Keratinocyte (primary cell): ENCODE measurements at regions not wholly inside any gene's neighbourhood (a gene's known extent, or its start where the extent isn't known, plus 50 kb on each side); places are given as distances from the start of the nearest gene placed in this dataset.

Source experiments
- DNase-seq: peaks from one replicate; pipeline ENCODE4 v3.0.0-alpha.2; 2011; ENCODE audit warnings: low read depth, missing footprints, low spot score
- FAIRE-seq: peaks from 2 replicates; lab custom pipeline; 2011; peaks lifted over from hg19 to GRCh38; lab: Jason Lieb, UNC
- H2AFZ ChIP-seq: 2 replicates; pipeline ENCODE4 v1.6.0; 2012; ENCODE audit warnings: low read length, control low read depth, inconsistent platforms; ENCODE audit not compliant: control insufficient read depth
- H3K27ac ChIP-seq: 2 replicates; pipeline ENCODE4 v1.5.1; 2011; ENCODE audit warnings: low read length; ENCODE audit not compliant: control insufficient read depth, insufficient read depth
- H3K27me3 ChIP-seq: 3 replicates; pipeline ENCODE4 v1.6.0; 2011; ENCODE audit warnings: low read length; ENCODE audit not compliant: control insufficient read depth, insufficient read depth; ENCODE audit errors: extremely low read depth
- H3K36me3 ChIP-seq, 2 experiments: 2 replicates in 1 of 2; 3 replicates in 1 of 2; pipeline ENCODE4 v1.5.1; 2011; ENCODE audit warnings: low read length in 2 of 2, mild to moderate bottlenecking in 1 of 2; ENCODE audit not compliant: control insufficient read depth in 2 of 2, insufficient read depth in 2 of 2; ENCODE audit errors: extremely low read depth in 1 of 2
- H3K4me1 ChIP-seq: 3 replicates; pipeline ENCODE4 v1.5.1; 2011; ENCODE audit warnings: low read length; ENCODE audit not compliant: control insufficient read depth, insufficient read depth; ENCODE audit errors: extremely low read depth
- H3K4me2 ChIP-seq: 3 replicates; pipeline ENCODE4 v1.6.0; 2011; ENCODE audit warnings: low read depth, low read length; ENCODE audit not compliant: control insufficient read depth, insufficient read depth; ENCODE audit errors: extremely low read depth
- H3K4me3 ChIP-seq, 3 experiments: fragments of 200-600 bp in 1 of 3; sonication (generic) in 1 of 3; 2 replicates in 2 of 3; 3 replicates in 1 of 3; pipeline ENCODE4 v1.5.1; 2011 to 2016; ENCODE audit warnings: low read length in 3 of 3, mild to moderate bottlenecking in 3 of 3, control low read depth in 2 of 3, inconsistent platforms in 1 of 3, low read depth in 1 of 3, mixed read lengths in 1 of 3, mixed run types in 1 of 3, moderate library complexity in 1 of 3; ENCODE audit not compliant: control insufficient read depth in 2 of 3, insufficient read depth in 2 of 3; ENCODE audit errors: extremely low read depth in 1 of 3
- H3K79me2 ChIP-seq: 2 replicates; pipeline ENCODE4 v1.6.0; 2012; ENCODE audit warnings: low read length; ENCODE audit not compliant: control insufficient read depth, insufficient read depth
- H3K9ac ChIP-seq: 3 replicates; pipeline ENCODE4 v1.6.0; 2011; ENCODE audit warnings: low read length; ENCODE audit not compliant: control insufficient read depth, insufficient read depth; ENCODE audit errors: extremely low read depth
- H3K9me1 ChIP-seq: 3 replicates; pipeline ENCODE4 v1.6.0; 2011; ENCODE audit warnings: low read length; ENCODE audit not compliant: control insufficient read depth, insufficient read depth; ENCODE audit errors: extremely low read depth
- H3K9me3 ChIP-seq: 2 replicates; pipeline ENCODE4 v1.5.1; 2012; ENCODE audit warnings: low read depth, low read length; ENCODE audit not compliant: control insufficient read depth
- H4K20me1 ChIP-seq: 3 replicates; pipeline ENCODE4 v1.6.0; 2011; ENCODE audit warnings: low read length; ENCODE audit not compliant: control insufficient read depth, insufficient read depth; ENCODE audit errors: extremely low read depth
- CTCF ChIP-seq, 3 experiments: IDR thresholded peaks in 1 of 3; conservative IDR thresholded peaks in 1 of 3; optimal IDR thresholded peaks in 1 of 3; 2 replicates in 2 of 3; 3 replicates in 1 of 3; pipeline versions ENCODE3 to v1.5.1; 2011; ENCODE audit warnings: low read length in 3 of 3, mild to moderate bottlenecking in 3 of 3, moderate library complexity in 2 of 3, control low read depth in 1 of 3, inconsistent platforms in 1 of 3; ENCODE audit not compliant: insufficient read depth in 2 of 3; ENCODE audit errors: extremely low read depth in 1 of 3
- EZH2 ChIP-seq: IDR thresholded peaks from one replicate; pipeline ENCODE4 v1.6.1; 2012; ENCODE audit warnings: inconsistent platforms, mild to moderate bottlenecking, low read length, moderate library complexity
- dilution Hi-C: fragments of 300-500 bp; cut with MboI; formaldehyde crosslinking; loops from one replicate; pipeline ENCODE4 v1.7.0; 2020; ENCODE audit warnings: low sequenced_read_pairs; ENCODE audit not compliant: extremely low pct_ligation_motif_present

- no peak overlapping the region for H2AFZ ChIP-seq
- H3K4me3 ChIP-seq: no peak overlapping the region
- H3K36me3 ChIP-seq: no peaks in the 10 kb centered on the region
- H3K4me1 ChIP-seq: no peaks in the 10 kb centered on the region
- FAIRE-seq: no peak
- no peaks in the 10 kb centered on the region for H3K79me2 ChIP-seq
- TF ChIP-seq CTCF (optimal IDR thresholded peaks at IDR 0.05 in 1 of 3, IDR thresholded peaks at IDR 0.05 in 1 of 3, conservative IDR thresholded peaks at IDR 0.05 in 1 of 3; ENCODE audit: extremely low read depth in 1 of 3, insufficient read depth in 2 of 3, low read length in 3 of 3) (no peak), EZH2 (no peak)
- H3K9me3 ChIP-seq: peaks cover 2% of the 10 kb centered on the region
- H4K20me1 ChIP-seq: no peaks in the 10 kb centered on the region
- no peaks in the 10 kb centered on the region for H3K9me1 ChIP-seq
- no peak overlapping the region for H3K9ac ChIP-seq
- H3K4me2 ChIP-seq: no peak overlapping the region
- no peak overlapping the region for H3K27ac ChIP-seq
- H3K27me3 ChIP-seq: no peaks in the 10 kb centered on the region
- dilution Hi-C loops: no loop called here
- DNase-seq: no peak
These were observed 396.5 kb downstream of the DCAF12L2 start for GRCh38 chrX:125769628-125770027.

DNA sequence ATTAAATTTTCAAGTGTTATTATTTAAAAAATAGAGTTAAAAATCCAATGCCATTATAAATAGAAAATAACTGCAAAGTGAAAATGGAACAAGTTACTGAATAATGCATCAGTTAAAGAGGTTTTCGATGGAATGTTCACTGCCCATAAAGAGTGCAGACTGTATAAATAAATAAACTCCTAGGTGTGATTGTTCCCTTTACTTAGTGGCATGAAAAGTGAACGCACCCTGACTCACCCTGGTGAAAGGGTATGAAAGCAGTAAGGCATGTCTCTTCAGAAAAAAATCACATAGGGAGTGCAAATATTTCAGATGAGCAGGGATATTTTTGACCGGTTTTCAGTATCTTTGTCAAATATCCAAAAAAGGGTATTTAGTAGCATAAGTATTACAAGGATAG lies 387.8 kb downstream of the DCAF12L2 start:
- Histone ChIP-seq H3K4me2 (no peak overlapping the region), H4K20me1 (no peaks in the 10 kb centered on the region), H3K9me3 (no peaks in the 10 kb centered on the region), H3K79me2 (no peaks in the 10 kb centered on the region), H3K9me1 (no peaks in the 10 kb centered on the region), H3K36me3 (no peaks in the 10 kb centered on the region), H3K4me1 (no peaks in the 10 kb centered on the region), H3K9ac (no peak overlapping the region), H2AFZ (no peak overlapping the region), H3K27ac (no peak overlapping the region), H3K4me3 (no peak overlapping the region), H3K27me3 (no peaks in the 10 kb centered on the region)
- TF ChIP-seq EZH2: no peak
- TF ChIP-seq CTCF (optimal IDR thresholded peaks at IDR 0.05 in 1 of 3, IDR thresholded peaks at IDR 0.05 in 1 of 3, conservative IDR thresholded peaks at IDR 0.05 in 1 of 3; ENCODE audit: extremely low read depth in 1 of 3, insufficient read depth in 2 of 3, low read length in 3 of 3): no peak
- no peak for DNase-seq
- dilution Hi-C loops: no loop called here
- no peak for FAIRE-seq
